ENCODE measurements at regions not wholly inside any gene's neighbourhood (a gene's known extent, or its start where the extent isn't known, plus 50 kb on each side); places are given as distances from the start of the nearest gene placed in this dataset.
"Not testable (repeated sequence)": the region's sequence is repeated elsewhere in the genome, so short reads cannot be mapped to it uniquely, and the experiment has no call there.

DNA sequence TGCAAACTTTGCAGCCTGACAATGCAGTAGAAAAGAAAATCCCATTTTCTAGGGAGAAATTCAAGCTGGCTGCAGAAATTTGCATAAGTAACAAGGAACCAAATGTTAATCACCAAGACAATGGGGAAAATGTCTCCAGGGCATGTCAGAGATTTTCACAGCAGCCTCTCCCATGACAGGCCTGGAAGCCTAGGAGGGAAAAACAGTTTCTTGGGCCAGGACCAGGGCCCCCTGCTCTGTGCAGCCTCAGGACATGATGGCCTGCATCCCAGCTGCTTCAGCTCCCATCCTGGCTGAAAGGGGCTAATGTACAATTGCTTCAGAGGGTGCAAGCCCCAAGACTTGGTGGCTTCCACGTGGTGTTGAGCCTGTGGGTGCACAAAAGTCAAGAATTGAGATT, 74.8 kb upstream of the SERPINE2 start:
- DNase-seq (ENCODE audit: low read depth), result not testable (repeated sequence)

- no peak for DNase-seq (ENCODE audit: low read depth)
These were observed 72.5 kb upstream of the SERPINE2 start for GRCh38 chr2:224111576-224111975.

GRCh38 chr2:224110811-224111210, 71.7 kb upstream of the SERPINE2 start:
- DNase-seq (ENCODE audit: low read depth), result no peak

- DNase-seq (ENCODE audit: low read depth), result no peak
These were observed 70.7 kb upstream of the SERPINE2 start for GRCh38 chr2:224109751-224110150.

DNA sequence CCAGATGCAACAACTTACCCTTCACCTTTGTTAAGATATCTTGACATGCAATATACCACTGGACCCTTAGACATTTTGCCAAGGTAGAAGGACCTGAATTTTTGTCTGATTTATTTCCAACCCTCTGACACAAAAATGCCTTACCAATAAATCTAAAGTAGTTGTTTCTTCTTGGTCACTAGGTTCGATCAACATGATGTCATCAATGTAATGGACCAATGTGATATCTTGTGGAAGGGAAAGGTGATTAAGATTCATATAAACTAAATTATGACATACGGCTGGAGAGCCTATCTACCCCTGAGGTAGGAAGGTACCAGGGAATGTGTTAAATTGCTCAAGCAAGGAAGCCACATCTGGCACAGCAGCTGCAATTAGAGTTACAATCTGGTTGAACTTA, 67.7 kb upstream of the SERPINE2 start:
- DNase-seq (ENCODE audit: low read depth), result no peak

DNA sequence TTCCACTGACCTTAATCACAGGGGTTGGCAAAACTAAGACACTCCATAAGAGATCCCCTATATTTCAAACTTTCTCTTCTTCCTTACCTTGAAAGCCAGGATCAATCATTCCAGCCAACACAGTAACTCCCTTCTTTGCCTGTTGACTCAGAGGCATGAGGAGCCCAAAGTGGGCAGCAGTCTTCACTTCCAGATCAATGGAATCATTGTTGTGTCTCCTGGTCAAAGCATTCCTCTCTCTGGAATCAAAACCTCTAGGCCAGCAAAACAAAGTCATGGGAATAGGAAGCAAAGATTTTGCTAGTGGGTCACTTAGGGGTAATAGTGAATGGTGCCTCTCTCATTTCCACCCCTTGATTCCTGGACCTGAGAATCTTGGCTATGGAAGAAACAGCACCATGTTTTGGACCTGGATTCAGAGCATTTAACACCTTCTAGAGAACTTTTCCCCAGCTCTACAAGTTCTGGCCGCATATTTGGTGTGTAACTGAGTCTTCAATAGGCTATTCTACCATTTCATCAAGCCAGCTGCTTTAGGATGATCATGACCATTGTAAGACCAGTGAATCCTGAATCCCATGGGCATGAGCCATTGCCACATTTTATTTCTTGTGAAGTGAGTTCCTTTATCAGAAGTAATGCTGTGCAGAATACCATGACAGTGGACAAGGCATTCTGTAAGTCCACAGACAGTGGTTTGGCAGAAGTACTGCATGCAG, 65.7 kb upstream of the SERPINE2 start:
- DNase-seq (ENCODE audit: low read depth), result no peak

- no peak for DNase-seq (ENCODE audit: low read depth)
These were observed 64.6 kb upstream of the SERPINE2 start for GRCh38 chr2:224103651-224104050.

DNA sequence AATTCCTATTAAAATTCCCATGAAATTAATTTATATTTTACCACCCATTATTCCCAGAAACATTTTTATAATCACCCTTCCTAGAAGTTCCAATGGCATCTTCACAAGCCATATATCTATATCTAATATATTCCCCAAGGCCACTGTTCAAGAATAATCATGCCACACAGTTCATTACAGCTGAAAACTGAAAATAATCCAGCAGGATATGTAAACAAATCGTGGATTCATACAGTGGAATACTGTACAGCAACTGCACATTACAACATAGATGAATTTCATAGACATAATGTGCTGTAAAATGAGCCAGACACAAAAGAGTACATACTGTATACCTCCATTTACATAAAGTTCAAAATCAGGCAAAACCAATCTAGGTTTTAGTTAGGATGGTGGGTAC, 63.9 kb upstream of the SERPINE2 start:
- no peak for DNase-seq (ENCODE audit: low read depth)

DNA sequence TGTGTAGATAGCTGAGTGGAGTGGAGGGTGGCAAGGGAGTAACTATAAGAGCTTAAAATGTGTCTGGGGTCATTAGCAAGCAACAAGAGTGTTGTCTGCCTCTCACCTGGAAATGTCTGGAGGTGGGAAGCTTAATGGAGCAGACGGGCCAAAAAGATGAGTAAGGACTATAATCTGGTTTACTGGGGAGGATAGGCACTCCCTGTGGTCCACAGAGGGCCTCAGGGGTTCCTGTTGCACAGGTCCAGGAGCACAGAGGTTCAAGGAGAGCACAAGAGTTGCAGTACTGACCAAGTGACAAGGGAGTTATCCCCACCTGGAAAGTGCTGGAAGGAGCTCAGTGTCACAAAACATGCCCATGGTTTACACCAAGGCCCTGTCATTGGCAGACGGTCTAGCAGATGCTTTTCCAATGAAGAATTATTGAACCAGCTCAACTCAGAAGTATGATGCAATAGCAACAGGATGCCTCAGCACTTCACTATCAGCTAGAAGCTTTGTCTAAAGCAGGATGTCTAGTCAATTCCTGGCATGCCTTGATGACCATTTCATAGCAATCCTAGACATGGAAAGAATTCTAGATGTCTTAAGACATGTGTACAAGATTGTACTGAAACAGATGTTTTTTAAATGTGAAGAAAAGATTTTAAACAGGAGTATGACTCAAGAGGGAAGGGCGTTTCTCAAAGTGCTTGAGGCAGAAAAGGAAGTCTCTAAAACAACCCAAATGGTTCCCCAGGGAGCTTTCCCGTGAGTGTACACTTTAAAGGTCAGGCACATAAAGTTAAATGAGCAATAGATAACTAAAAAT, 62.9 kb upstream of the SERPINE2 start:
- no peak for DNase-seq (ENCODE audit: low read depth)

GRCh38 chr2:224099861-224100643, 61.0 kb upstream of the SERPINE2 start:
- no peak for DNase-seq (ENCODE audit: low read depth)

DNA sequence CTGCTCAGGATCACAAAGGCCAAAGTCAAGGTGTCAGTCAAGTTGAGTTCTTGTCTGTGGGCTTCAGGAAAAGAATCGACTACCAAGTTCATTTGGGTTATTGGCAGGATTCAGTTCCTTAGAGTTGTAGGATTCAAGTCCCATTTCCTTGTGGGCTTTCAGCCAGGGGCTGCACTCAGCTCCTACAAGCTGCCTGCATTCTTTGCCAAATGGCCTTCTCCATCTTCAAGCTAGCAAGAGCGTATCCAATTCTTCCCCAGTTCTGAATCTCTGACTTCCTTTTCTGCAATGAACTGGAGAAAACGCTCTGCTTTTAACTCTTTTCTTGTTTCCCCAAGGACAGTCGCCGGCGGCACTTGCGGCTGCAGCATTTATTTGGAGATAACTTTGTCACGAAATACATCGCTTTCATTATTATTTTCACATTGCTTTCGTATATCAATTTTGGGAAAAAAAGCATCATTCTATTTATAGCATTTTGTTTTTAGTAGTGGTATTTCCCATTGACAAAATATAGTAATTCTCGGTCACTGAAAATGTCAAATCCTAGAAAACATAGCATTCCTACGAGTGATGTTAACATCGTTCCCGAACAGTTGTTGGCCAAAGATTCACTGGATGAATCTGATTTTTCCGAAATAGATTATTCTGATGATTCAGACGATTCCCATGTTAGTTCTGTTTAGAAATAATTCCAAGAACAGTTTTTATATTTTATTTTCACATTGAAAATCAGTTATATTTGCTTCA, 59.6 kb upstream of the SERPINE2 start:
- peak; percentile 85 for DNase-seq (ENCODE audit: low read depth)

- DNase-seq (ENCODE audit: low read depth), result no peak
These were observed 55.3 kb upstream of the SERPINE2 start for GRCh38 chr2:224094413-224094812.

DNA sequence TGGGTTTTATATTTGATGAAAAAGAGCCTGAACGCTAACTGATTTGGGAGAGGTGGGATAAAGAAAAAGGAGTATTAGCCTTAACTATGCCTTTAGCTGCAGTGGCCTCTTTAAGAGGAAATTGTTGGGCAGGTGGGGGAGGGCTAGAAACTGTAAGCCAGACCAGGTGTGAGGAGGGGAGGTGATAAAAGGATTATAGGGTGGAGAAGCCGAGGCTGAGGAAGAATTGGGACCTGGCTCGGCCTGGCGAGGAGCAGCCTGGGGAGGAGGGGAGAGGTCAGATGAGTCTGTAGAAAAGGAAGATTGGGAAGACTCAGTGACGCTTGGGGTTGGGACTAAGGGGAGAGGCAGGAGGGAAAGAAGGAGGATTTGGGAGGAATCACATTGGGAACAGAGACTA, 52.6 kb upstream of the SERPINE2 start:
- DNase-seq (ENCODE audit: low read depth), result not testable (repeated sequence)

DNA sequence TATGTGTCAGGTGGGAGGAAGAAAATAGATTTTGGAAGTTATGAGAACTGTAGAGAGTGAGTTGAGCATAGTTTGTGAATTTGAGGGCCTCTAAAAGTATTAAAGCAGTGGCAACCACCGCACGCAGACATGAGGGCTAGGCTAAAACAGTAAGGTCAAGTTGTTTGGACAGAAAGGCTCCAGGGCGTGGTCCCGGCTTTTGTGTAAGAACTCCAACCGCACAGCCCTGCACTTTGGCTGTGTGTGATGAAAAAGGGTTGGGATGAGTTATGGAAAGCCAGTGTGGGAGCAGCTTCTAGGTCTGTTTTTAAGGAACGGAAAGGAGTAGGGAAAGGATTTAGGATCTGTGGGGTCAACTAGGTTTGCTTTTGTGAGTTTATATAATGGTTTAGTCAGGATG, 50.5 kb upstream of the SERPINE2 start:
- DNase-seq (ENCODE audit: low read depth), result not testable (repeated sequence)
